Upper lobe of right lung (tissue), 1 donor: ENCODE measurements at regions not wholly inside any gene's neighbourhood (a gene's known extent, or its start where the extent isn't known, plus 50 kb on each side); places are given as distances from the start of the nearest gene placed in this dataset.
A peak's percentile ranks its signal among the peaks of the same experiment; 100 is the strongest.
"Not testable (repeated sequence)": the region's sequence is repeated elsewhere in the genome, so short reads cannot be mapped to it uniquely, and the experiment has no call there.

Source experiments
- ATAC-seq: fragments of 200-7000 bp; cut with Tn5 transposase; one replicate; pipeline ENCODE4 v1.9.1; 2020; ENCODE audit warnings: mild to moderate bottlenecking, moderate library complexity
- DNase-seq: peaks from one replicate; pipeline ENCODE4 v3.0.0-alpha.2; 2020
- H3K27ac ChIP-seq: fragments of 200-600 bp; one replicate; pipeline ENCODE4 v1.8.0; 2022
- H3K27me3 ChIP-seq: fragments of 200-600 bp; one replicate; pipeline ENCODE4 v1.8.0; 2022; ENCODE audit warnings: mild to moderate bottlenecking
- H3K36me3 ChIP-seq: fragments of 200-600 bp; one replicate; pipeline ENCODE4 v1.8.0; 2022
- H3K4me1 ChIP-seq: fragments of 200-600 bp; one replicate; pipeline ENCODE4 v1.8.0; 2022
- H3K4me3 ChIP-seq: fragments of 200-600 bp; one replicate; pipeline ENCODE4 v1.8.0; 2022; ENCODE audit warnings: mild to moderate bottlenecking
- H3K9me3 ChIP-seq: fragments of 200-600 bp; one replicate; pipeline ENCODE4 v1.8.0; 2022
- intact Hi-C: fragments of 100-400 bp; cut with DNase I; formaldehyde crosslinking; loops from one replicate; pipeline ENCODE4 v1.11.0; 2022
- TF ChIP-seq, protein P1 (sequence below): fragments of 200-600 bp; IDR thresholded peaks from one replicate; pipeline ENCODE4 v1.8.0; 2022; ENCODE audit warnings: antibody characterized with exemption
- donor health status: DM: no; HTN: yes; CAD: no; lungs with severe emphysema.

DNA sequence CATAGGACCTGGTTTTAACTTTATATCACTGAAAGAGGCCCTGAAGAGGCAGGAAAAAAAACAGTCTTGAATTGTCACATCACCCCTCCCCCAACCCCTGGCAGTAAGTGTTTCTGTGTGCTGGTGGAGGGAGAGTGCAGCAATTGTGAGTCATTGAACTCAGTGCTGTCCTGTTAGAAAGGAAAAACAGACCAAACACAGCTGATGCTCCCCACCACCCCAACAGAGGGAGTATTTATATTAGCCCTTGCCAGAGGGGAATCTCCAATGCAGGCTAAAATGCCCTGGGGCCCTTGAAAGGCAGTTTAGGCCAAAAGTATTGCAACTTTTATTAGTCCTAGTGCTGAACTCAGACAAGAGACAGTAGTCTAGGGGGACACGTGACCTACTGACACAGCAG lies 197.8 kb upstream of the AGTR2 start:
- no peaks in the 10 kb centered on the region for H3K9me3 ChIP-seq
- no peaks in the 10 kb centered on the region for H3K4me1 ChIP-seq
- no peak overlapping the region for H3K27ac ChIP-seq
- intact Hi-C loops: no loop called here
- H3K36me3 ChIP-seq: no peaks in the 10 kb centered on the region
- ATAC-seq (no peak), DNase-seq (no peak)
- no peak overlapping the region for H3K4me3 ChIP-seq
- TF ChIP-seq, protein P1, sequence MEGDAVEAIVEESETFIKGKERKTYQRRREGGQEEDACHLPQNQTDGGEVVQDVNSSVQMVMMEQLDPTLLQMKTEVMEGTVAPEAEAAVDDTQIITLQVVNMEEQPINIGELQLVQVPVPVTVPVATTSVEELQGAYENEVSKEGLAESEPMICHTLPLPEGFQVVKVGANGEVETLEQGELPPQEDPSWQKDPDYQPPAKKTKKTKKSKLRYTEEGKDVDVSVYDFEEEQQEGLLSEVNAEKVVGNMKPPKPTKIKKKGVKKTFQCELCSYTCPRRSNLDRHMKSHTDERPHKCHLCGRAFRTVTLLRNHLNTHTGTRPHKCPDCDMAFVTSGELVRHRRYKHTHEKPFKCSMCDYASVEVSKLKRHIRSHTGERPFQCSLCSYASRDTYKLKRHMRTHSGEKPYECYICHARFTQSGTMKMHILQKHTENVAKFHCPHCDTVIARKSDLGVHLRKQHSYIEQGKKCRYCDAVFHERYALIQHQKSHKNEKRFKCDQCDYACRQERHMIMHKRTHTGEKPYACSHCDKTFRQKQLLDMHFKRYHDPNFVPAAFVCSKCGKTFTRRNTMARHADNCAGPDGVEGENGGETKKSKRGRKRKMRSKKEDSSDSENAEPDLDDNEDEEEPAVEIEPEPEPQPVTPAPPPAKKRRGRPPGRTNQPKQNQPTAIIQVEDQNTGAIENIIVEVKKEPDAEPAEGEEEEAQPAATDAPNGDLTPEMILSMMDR: no peak
- no peaks in the 10 kb centered on the region for H3K27me3 ChIP-seq

GRCh38 chrX:115978068-115978467 lies 192.5 kb upstream of the AGTR2 start:
- no peak for ATAC-seq
- DNase-seq: no peak
- Histone ChIP-seq H3K4me1 (no peaks in the 10 kb centered on the region), H3K27ac (no peak overlapping the region), H3K9me3 (no peaks in the 10 kb centered on the region), H3K4me3 (no peak overlapping the region), H3K36me3 (no peaks in the 10 kb centered on the region), H3K27me3 (no peaks in the 10 kb centered on the region)
- intact Hi-C loops: no loop called here
- TF ChIP-seq, protein P1: no peak

GRCh38 chrX:115983148-115983547 lies 187.4 kb upstream of the AGTR2 start:
- H3K4me3 ChIP-seq, H3K4me1 ChIP-seq, DNase-seq, H3K36me3 ChIP-seq, H3K9me3 ChIP-seq, H3K27ac ChIP-seq, intact Hi-C loops, H3K27me3 ChIP-seq: not testable (repeated sequence)
- peak; percentile 57 for ATAC-seq

DNA sequence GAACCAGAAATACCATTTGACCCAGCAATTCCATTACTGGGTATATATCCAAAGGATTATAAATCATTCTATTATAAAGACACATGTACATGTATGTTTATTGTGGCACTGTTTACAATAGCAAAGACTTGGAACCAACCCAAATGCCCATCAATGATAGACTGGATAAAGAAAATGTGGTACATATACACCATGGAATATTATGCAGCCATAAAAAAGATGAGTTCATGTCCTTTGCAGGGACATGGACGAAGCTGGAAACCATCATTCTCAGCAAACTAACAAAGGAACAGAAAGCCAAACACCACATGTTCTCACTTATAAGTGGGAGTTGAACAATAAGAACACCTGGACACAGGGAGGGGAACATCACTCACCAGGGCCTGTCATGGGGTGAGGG lies 183.1 kb upstream of the AGTR2 start:
- DNase-seq, H3K4me1 ChIP-seq, H3K4me3 ChIP-seq, ATAC-seq, H3K27ac ChIP-seq, H3K36me3 ChIP-seq, intact Hi-C loops, H3K9me3 ChIP-seq, H3K27me3 ChIP-seq: not testable (repeated sequence)

DNA sequence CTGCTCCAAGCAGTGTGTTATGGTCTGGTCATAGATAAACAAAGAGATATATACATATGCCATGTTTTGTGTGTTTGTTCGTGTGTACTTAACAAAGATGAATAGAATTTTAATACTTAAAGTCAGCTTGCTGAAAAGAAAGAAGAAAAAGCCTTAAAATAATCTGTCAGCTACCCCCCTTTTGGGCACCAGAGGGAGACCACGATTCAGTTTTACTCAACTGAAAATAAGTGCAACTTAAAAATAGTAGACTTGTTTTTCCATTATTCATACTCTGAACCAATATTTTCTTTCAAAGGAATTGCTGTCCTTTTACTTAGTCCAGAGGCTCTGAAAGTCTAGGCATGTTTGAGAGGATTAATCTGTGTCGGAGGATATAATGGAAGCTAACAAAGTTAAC lies 181.7 kb upstream of the AGTR2 start:
- Histone ChIP-seq H3K36me3 (no peaks in the 10 kb centered on the region), H3K9me3 (no peaks in the 10 kb centered on the region), H3K27ac (no peak overlapping the region), H3K4me3 (no peak overlapping the region), H3K27me3 (no peaks in the 10 kb centered on the region), H3K4me1 (no peaks in the 10 kb centered on the region)
- intact Hi-C loops: no loop called here
- DNase-seq (no peak), ATAC-seq (no peak)
- TF ChIP-seq, protein P1: peak; percentile 23

DNA sequence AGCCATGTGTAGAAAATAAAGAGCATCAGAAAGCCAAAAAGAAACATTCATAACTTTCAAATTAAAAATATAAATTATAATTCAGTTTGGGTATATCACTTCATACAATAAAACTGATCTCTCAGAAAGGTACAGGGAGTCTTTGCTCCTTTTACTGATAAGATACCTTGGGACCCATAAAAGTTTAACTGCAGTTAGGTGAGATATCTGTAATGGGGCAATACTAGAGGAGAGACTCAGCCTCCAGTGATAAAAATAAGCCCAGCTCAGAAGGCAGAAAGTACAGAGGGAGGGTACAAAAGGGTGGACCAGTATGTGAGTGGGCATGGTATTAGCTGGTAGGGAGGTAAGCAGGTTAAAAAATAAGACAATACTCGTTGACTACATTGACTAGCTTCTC lies 180.9 kb upstream of the AGTR2 start:
- Histone ChIP-seq H3K27me3 (no peaks in the 10 kb centered on the region), H3K27ac (no peak overlapping the region), H3K9me3 (no peaks in the 10 kb centered on the region), H3K36me3 (no peaks in the 10 kb centered on the region), H3K4me1 (no peaks in the 10 kb centered on the region), H3K4me3 (no peak overlapping the region)
- TF ChIP-seq, protein P1: no peak
- no peak for ATAC-seq
- no peak for DNase-seq
- intact Hi-C loops: no loop called here

- Histone ChIP-seq H3K27ac (peak overlapping the region; percentile 58), H3K4me1 (no peaks in the 10 kb centered on the region), H3K4me3 (no peak overlapping the region), H3K9me3 (no peaks in the 10 kb centered on the region), H3K36me3 (no peaks in the 10 kb centered on the region), H3K27me3 (no peaks in the 10 kb centered on the region)
- TF ChIP-seq, protein P1: no peak
- ATAC-seq: peak; percentile 85
- intact Hi-C loops: no loop called here
- no peak for DNase-seq
These were observed 161.2 kb upstream of the AGTR2 start for GRCh38 chrX:116009346-116009745.
